ENCODE measurements at regions not wholly inside any gene's neighbourhood (a gene's known extent, or its start where the extent isn't known, plus 50 kb on each side); places are given as distances from the start of the nearest gene placed in this dataset.

DNA sequence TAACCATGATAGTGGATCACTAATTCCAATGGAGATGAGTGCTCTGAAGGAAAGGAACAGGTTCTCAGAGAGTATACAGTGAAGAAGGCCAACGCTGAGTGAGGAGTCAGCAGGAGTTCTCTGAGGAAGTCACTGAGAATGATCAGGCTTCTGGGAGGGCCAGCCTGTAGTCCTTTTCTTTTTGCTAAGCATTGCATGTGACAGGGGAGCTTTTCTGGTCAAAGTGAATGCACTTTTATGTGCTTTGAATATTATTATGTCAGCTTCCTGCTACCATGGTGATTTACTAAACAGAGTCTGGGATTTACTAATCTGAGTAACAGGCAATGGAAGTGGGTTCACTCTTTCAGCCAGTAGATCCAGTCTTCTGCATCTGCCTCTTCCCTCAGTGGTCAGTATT lies 81.1 kb upstream of the SERP2 start:
- no peak for FAIRE-seq

DNA sequence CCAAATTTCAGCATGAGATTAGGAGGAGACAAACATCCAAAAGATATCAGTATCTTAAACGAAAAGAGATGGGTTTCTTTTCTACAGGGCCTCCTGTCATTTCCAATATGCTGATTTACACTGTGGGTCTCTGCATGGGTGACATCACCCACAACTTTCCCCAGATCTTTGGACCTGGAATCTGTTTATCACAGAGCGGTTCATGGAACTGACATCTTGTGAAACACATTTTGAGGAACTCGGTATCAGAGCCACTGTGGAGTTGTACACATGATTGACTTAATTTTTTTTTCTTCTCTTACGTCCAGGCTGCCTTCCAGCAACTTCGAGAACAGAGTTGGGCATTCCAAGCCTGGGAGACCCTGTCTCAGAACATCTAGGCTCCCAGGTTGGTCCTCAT lies 80.2 kb upstream of the SERP2 start:
- no peak for FAIRE-seq

DNA sequence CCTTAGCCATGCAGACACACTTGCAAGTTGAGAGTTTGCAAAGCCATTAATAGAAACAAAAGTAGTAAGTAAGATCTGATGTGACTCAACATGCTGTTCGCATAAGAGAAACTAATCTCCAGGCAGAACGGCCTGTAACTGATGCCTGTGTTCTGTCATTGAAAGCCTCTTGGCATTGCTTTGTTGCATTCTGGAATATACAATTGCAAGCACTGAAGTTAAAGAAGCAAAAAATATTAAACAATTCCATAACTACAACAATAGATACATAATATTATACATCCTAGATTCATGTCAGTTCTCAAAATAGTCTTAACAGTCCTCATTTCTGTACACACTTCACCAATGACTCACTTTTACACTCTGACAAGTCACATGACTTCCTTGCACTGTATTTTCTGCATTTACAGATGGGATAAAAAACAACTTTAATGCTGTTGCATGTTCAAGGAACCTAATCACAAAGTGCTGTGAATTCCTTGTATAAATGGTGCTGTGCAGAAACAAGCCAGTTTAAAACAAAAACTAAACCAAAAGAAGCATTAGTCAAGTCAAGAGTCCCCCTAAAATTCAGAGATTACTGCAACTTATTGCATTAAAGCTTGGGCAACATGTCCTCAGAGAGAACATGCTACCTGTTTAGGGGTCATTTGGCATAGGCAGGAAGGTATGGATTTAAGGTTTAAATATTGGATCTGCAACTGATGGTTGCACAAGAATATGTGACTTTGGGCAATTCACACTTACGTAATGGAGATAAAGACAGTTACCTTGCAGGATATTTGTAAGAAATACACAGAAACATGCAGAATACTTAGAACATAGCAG lies 79.5 kb upstream of the SERP2 start:
- FAIRE-seq: no peak

DNA sequence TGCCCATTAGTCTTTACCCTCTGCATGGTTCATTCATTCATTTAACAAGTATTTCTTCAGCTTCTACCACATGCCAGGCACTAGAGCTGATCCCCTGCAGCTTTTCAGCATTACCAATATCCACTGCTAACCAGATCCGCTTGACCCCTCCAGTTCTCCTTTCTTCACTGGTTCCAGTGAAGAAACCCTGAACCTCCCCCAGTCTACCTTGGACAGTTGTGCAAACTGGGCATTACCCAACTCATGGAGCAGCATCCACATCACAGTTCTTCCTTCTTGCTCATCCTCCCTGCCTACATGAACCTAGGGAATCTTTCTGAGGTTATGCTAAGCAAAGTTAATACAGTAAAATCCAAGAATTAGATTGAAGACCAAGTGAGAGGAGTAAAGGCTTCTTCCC lies 78.7 kb upstream of the SERP2 start:
- no peak for FAIRE-seq

DNA sequence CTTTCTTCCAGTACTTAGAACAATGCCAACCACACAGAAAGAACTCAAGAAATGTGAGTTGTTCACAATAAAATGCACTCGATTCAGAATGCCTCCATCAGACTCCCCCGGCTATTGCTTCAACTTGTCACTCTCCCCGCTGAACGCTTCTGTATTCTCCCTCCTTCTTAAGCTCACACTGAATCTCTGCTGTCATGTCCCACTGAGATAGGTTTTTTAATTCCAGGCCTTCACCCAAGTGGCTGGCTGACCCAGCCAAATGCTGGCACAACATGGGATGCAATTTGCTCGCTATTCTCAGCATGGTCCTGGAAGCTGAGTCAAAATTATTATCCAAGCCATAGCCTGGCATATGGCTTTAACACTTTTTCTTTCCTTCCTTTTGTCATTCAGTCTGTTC lies 76.8 kb upstream of the SERP2 start:
- FAIRE-seq: no peak

DNA sequence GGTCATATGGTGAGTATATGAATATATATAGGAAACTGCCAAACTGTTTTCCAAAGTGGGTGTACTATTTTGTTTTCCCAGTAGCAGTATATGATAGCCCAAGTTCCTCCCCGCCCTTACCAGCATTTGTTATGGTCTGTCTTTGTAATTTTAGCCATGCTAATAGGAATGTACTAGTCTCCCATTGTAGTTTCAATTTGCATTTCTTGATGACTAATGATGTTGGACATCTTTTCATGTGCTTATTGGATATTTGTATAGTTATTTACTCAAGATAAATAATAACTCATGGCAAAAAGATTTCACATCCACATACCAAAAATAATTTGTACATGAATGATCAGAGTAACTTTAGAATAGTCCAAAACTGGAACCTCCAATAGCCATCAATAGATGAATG lies 75.3 kb upstream of the SERP2 start:
- no peak for FAIRE-seq

DNA sequence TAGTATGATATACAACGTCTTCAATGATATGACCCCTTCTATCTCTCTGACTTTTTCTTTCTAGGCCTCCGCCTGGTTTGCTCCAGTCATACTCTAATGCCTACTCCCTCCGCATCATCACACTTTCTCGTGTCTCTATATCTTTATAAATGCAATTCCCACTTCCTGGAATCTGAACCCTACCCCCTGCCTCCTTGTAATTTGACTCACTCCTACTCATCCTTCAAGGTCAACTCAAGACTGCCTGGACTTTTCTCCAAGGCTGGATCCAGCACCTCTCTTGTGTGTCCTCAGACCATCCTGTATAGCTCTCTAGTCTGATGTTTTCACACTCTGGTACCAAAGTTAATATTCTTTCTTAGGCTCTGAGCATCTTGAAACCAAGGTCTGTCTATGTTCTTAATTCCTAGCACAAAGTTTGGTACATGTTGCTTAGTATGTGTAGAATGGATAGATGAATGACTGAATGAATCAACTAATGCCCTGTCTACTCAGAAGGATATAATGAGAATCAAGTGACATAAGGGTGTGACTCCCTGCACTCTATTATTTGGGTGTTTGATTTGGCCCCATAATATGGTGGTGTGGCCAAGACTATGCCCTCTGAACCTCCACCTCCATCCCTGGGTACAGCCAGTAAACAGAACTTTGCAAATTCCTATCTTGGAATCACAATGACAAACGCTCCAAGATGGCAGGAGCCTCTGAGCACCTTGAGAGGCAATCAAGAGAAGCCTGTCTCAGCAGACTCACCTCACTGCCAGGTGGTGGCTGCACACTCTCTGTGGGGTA lies 74.3 kb upstream of the SERP2 start:
- FAIRE-seq: no peak

DNA sequence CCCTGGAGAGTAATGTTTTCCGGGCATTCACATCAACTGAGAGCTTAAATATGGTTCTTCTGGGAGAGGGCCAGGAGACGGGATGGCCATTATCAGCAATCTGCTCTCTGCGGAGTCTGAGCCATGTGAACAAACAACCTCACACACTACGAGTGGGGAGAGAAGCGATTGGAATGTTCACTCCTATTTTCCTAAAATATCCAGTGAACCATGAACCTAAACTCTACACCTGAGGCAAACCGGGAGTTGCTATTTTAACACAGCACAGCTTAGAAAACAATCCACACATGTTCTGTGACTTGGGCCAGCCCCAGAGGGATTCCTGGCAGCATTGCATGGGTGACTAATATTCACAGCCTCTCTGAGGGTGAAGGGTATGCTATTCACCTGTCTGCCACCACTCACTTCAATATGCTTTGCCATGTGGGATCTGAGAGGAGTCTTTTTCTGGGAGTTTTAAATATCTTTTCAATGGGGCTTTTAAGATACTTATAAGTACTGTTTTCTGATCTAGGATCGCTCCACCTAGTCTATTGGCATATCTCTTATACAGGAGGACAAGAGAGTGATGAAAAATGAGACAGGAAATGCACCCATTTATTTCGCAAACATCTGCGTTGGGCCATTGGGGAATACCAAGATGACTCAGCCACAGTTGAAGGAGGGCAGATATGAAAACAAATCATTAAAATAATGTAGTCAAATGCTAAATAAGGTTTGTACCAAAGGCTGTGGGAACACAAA lies 72.6 kb upstream of the SERP2 start:
- FAIRE-seq: no peak

DNA sequence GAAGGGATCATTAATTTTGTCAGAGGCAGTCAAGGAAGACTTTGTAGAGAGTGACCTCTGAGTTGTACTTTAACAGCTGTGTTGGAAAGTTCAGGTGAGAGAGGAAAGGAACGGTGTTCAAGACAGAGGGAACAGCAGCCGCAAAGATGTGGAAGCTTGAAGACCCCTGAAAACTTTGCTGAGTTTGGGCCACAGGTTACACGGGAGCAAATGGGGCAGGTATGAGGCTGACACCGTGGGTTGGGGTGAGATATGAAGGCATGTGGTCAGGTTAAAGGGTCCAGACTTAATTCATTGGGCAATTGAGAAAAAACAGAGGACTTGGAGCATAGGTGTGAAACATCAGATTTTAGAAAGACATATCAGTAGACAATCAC lies 72.0 kb upstream of the SERP2 start:
- no peak for FAIRE-seq

DNA sequence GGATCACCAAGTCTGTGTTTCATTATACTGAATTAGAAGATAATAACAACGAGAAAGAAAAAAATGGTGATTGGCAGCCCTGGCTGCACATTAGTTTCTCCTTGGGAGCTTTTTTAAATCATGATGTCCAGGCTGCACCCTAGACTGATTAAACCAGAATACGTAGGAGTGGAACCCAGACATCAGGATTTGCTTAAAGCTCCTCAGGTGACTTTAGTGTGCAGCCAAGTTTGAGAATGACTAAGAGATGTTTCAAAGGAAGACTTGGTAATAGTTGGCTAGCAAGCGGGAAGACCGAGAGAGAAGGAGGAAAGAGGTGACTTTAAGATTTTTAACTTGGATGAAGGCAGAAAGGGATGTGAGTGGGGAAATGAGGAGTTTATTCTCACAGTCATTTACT lies 71.4 kb upstream of the SERP2 start:
- FAIRE-seq: no peak

DNA sequence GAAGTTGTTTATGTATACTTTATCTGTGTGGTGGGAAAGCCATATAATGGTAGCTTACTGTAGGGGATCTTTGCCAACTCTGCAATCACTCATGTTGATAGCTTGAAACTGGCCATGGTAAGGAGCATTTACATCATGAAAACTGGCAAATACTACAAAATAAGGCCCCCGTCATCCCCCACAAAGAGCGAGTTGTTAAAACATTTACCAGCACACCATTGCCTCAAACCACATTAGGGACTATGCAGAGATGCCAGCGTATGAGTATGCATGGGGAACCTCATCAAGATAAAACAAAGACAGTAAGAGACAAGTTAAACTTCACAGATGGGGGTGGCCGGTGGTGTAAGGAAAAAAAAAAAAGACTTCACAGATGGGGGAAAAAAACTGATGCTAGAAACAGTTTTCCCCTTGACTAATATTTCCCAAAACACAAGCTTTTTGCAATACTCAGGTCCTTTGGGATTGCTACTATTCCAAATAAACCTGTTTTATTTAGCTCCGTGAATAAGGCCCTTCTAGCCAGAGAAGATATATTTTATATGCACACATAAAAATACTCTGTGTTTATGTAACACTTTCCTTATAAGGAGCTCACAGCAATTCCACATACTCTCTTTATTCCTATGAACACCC lies 70.6 kb upstream of the SERP2 start:
- peak; percentile 83 for FAIRE-seq

DNA sequence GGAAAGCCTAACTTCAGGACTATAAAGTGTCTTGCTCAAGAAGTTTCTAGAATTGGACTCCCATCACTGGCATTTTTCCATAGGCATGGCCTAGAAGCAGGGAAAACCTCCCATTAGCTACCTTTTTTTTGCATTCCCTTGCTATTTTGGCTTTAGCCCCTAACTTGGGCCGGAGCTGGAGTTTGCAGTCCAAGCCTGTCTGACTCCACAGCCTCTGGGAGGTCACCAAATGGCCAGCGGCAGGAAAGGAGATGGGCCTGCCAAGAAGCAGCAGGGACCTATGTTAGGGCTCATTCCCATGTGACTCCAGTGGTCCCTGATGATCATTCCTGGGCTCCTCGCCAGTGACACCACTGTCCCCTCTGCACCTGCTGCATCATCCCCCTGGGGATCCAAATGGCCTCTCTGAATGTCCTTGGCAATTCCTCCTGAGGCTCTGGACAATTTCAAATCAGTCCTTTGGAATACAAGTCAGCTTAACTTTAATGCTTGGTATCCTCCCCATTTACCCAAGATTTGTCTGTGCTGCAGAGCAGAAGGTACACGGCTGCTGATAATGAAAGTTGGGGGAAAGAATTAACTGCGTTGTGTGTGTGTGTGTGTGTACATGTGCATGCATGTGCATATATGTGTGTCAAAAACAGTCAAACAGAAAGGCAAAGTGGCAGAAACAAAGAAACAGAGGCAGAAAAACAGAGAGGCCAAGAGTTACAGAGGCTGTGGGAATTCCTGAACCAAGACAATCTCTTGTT lies 69.8 kb upstream of the SERP2 start:
- no peak for FAIRE-seq

DNA sequence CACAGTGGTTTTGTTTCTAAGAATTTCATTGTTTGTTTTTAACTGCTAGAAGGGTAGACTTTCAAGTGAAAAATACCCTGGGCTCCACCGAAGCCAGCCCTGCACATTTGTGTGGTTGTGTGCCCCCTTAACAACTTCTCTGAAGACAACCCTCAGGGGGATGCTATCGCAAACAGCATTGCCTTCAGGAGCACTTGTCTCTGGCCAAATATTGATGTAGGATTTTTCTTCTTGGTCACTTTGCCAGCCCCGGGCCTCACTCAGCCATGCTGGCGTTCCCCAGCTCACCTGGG lies 69.2 kb upstream of the SERP2 start:
- no peak for FAIRE-seq

DNA sequence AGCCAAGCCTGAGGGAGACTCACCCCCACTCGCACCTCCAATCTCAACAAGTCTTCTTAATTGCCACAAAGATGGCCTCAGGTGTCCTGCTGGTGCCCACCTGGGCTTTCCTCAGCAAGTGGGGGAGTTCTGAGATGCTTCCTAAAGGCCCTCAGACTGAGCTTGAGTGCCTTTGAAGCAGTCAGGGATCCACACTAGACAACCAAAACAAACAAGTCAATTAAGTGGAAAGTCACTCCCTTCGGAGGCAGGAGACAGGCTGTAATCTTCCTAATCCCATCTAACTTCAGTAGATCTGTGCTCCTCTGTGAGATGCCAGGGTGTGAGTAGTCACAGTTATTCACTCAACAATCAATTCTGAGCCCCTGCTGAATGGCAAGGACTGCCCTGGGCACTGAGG lies 68.3 kb upstream of the SERP2 start:
- FAIRE-seq: no peak

DNA sequence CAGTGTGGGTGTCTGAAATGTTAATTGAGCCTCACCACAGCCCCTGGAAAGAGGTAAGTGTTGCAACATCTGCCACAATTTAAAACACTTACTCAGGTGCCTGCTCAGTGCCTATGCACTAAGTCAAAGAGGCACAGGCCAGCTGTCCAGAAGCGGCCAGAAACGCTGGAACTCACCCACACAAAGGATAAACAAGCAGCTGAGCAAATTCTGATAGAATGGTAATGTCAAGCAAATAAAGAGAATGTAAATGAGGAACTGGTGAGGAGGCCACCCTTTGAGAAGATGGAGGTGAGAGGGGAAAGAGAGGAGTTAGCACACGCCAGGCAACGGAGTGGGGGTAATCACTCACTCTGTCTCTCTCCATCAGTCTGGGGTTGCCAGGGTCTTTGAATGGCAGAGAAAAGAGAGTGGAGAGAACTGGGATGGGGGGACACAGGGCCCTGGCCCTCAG lies 67.7 kb upstream of the SERP2 start:
- no peak for FAIRE-seq

DNA sequence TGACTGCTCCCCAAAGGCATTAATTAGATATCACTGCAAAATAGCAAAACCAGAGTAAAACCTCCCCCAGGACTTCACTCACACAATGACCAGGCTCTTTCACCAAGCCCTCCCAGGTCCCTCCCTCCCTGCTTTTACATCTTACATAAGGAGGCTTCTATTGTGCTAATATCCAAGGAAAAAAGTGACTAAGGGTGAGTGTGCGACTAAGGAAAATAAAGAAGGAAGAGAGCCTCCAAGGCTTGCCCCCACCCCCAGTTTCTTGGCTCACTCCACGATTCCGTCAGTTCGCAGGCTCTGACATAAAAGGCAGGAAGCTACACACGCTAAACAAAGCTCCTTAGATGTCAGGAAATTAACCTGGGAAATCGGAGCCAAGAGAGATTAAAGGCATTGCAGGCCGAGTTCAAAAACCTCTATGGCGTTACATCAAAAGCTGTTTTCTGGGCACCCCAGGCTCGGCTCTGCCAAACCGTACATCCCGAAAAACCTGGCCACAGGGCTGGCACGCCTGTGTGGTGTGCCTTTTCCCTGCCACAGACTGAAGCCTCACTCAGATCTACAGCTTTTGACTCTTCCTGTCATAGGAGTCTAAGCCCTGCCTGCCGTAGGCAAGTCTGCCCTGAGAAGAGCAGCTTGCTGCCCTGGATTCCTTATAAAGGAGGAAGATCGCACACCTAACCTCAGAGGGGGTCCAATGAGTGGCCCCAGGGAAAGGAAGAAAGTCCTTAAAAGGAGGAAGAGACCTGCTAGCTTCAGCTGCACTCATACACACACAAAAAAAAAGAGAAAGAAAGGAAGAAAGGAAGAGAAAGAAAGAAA lies 67.0 kb upstream of the SERP2 start:
- peak; percentile 46 for FAIRE-seq

DNA sequence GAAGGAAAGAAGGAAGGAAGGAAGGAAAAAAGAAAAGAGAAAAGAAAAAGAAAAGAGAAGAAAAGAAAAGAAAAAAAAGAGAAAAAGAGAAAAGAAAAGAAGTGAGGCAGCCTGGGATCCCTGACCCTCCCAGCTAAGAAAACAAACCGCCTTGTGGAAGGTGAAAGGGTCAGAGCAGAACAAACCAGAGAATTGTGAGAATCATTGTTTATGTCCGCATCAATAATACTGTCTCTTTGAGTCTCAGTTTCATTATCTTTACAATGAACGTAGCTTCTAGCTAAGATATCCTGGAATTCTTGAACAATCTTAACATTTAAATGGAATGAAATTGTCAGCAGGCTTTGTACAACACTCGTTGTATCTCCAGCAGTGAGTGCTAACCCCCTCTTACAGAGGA lies 66.4 kb upstream of the SERP2 start:
- no peak for FAIRE-seq

DNA sequence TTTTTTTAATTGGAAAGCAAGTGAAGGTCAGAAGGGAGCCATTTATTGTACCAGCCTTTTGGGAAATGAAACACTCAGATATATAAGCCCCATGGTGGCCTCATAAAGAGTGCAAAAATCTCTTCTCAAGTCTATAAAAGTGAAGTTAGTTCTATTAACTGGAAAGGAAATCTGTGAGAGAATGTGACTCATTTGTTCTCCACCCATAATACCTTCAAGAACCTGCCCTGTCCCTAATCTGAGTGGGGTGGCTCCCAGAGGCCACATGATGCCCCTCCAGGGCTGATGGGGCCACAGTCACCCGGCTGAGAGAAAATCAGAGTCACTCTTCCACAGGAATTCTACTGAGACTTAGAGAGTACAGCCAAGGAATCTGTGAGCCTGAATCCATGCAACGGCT lies 65.8 kb upstream of the SERP2 start:
- FAIRE-seq: no peak

DNA sequence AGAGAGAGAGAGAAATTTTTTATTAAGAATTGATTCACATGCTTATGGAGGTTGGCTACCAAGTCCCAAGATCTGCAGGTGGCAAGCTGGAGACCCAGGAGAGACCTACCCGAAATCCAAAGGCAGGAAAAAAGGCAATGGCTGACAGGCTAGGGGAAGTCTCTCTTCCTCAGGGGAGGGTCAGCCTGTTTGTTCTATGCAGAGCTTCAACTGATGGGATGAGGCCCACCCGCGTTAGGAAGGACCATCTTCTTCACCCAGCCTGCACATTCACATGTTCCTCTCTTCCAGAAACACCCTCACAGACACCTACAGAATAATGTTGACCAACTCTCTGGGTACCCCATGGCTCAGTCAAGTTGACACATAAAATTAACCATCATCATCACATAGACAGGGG lies 65.3 kb upstream of the SERP2 start:
- no peak for FAIRE-seq

DNA sequence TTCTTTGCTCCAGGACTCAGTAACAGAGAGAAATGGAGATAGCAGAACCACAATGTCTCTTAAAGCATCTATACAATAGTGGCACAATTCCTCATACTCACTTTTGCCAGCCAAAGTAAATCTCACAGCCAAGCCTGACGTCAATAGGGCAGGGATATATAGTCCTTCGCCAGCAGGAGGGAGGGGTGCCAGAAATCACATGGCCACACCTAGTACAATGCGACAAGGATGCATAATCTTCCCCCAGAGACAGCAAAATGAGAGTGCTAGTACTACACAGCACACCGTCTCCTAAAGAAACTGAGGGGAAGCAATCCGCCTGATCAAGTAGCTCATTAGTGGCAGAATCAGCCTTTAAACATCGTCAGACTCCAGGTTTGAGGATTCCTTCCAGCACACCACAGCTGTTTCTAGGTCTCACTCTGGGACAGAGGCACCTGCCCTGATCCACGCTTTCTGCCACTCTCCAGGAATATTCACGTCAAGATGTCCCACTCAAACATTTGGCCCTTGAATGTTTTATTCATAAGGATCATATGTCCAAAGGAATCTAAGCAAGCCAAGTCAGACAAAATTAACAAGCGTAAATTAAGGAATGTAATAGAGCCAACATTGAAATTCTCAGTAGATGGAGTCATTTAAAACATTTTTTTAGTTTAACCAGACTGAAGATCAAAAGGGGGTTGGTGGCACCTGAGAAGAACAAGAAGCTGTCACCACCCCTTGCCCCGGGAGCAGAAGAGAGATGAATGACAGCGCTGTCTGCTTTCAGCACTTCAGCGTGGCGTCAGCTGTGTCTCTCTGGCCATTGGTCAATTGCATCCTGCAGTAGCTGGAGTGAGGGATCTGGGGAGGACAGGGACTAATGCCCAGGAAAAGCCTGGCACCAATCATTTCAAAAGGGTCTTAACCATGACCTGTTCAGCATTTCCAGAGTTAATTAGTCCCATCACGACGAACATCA lies 63.5 kb upstream of the SERP2 start:
- no peak for FAIRE-seq
